Prostate gland (tissue), 2 donors: ENCODE measurements at regions not wholly inside any gene's neighbourhood (a gene's known extent, or its start where the extent isn't known, plus 50 kb on each side); places are given as distances from the start of the nearest gene placed in this dataset.

Experiments
- CTCF ChIP-seq, 4 experiments: fragments of 200-600 bp in 2 of 4; fragments of 450-650 bp in 2 of 4; sonication (generic) in 2 of 4; IDR thresholded peaks; 1 replicate in 3 of 4; 2 replicates in 1 of 4; pipeline ENCODE4 v1.5.1; 2016 to 2019; ENCODE audit warnings: antibody characterized with exemption in 4 of 4, mild to moderate bottlenecking in 2 of 4, moderate library complexity in 2 of 4
- POLR2A ChIP-seq: fragments of 450-650 bp; IDR thresholded peaks from one replicate; pipeline ENCODE4 v1.6.1; 2016; ENCODE audit warnings: antibody characterized with exemption, mild to moderate bottlenecking
- POLR2AphosphoS5 ChIP-seq: sonication (generic); formaldehyde crosslinking; IDR thresholded peaks from one replicate; pipeline ENCODE4 v1.6.1; 2017; ENCODE audit warnings: antibody characterized with exemption

- TF ChIP-seq POLR2A (no peak), CTCF (IDR thresholded peaks at IDR 0.05) (no peak), POLR2AphosphoS5 (no peak)
Observed at GRCh38 chr6:19664050-19664449, 173.1 kb upstream of the ID4 start.
